ENCODE measurements at regions not wholly inside any gene's neighbourhood (a gene's known extent, or its start where the extent isn't known, plus 50 kb on each side); places are given as distances from the start of the nearest gene placed in this dataset.
"Not testable (repeated sequence)": the region's sequence is repeated elsewhere in the genome, so short reads cannot be mapped to it uniquely, and the experiment has no call there.

DNA sequence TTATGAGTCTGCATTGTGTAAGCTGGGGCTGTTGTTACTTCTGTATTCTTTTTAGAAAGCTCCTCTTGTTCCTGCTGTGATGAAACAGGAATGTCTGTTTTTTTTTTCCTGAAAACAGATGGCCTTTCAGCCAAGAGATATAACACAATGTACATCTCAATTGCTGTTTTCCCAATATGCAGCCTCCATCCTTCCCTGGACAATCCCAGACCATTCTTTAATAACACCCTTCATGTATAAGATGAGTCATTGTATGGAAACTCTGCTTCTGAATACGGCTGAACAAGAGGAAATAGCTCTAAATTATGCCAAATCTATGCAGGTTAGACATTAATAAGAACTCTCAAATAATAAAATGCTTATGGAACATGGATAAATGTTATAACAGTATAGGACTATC is 60.2 kb upstream of the LRRC4C start:
- DNase-seq, result no peak

GRCh38 chr11:41522391-41522790 is 62.9 kb upstream of the LRRC4C start:
- DNase-seq, result no peak

- DNase-seq, result no peak
Measured at GRCh38 chr11:41522899-41523672, 63.6 kb upstream of the LRRC4C start.

GRCh38 chr11:41527530-41527929 is 68.1 kb upstream of the LRRC4C start:
- no peak for DNase-seq

- DNase-seq, result no peak
Measured at GRCh38 chr11:41532413-41532812, 73.0 kb upstream of the LRRC4C start.

GRCh38 chr11:41533761-41534160 is 74.3 kb upstream of the LRRC4C start:
- no peak for DNase-seq

- no peak for DNase-seq
Measured at GRCh38 chr11:41534391-41534790, 74.9 kb upstream of the LRRC4C start.

GRCh38 chr11:41534861-41535260 is 75.4 kb upstream of the LRRC4C start:
- DNase-seq, result no peak

- no peak for DNase-seq
Measured at GRCh38 chr11:41536021-41536568, 76.6 kb upstream of the LRRC4C start.

DNA sequence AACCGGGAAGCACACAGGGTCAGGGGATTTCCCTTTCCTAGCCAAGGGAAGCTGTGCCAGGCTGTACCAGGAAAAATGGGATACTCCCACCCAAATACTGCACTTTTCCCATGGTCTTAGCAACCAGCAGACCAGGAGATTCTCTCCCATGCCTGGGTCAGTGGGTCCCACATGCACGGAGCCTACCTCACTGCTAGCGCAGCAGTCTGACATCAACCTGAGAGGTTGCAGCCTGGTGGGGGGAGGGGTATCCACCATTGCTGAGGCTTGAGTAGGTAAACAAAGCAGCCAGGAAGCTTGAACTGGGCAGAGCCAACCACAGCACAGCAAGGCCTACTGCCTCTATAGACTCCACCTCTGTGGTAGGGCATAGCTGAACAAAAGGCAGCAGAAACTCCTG is 85.5 kb upstream of the LRRC4C start:
- not testable (repeated sequence) for DNase-seq

- DNase-seq, result no peak
Measured at GRCh38 chr11:41578421-41579051, 119.1 kb upstream of the LRRC4C start.

DNA sequence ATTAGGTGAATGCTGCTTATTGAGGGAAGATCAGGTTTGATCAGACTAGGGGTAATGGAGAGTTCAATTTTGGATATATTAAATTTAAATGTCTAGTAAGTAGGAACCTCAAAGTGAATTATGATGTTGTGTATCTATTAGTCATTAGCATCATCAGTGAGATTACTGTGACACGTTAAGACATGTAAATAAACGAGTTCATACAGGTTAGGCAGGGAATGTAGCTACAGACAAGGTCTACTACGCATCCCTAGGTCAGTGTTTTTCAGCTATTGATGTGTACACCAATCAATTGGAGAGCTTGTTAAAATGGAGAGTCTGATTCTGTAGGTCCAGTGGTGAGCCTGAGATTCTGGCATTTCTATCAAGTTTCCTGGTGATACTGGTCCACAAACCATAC is 120.1 kb upstream of the LRRC4C start:
- DNase-seq, result no peak

GRCh38 chr11:41609511-41609910 is 150.1 kb upstream of the LRRC4C start:
- DNase-seq, result no peak

DNA sequence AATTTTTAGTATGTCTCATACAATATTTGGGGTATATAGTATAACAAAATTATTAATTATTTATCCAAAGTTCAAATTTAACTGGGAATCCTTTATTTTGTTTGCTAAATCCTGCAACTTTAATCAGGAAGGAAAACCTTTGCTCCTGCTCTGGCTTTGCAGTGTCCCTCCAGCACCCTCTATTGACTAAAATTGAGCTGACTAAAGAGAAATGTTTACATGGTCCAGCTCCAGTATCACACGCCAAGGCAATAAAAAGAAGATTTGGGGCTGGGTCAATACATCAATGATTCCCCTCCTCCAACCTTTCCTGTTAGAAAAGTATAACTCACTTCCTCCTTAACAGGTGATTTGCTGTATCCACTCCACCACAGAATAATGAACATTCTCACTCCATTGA is 153.0 kb upstream of the LRRC4C start:
- DNase-seq, result no peak

DNA sequence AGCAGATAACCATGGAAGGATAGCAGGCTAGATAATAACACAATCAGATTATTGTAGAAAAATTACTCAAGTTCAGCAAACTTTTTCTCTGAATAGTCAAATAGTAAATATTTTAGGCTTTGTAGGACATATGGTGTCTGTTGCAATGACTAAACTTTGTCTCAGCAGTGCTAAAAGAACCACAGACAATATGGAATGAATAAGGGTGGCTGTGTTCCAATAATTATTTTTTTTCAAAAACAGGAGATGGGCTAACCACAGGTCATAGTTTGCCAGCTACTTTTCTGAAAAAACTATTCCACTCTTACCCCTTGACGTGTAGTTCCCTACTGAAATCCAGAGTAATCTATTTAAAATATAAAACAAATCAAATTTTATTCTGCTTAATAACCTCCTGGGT is 153.9 kb upstream of the LRRC4C start:
- no peak for DNase-seq

DNA sequence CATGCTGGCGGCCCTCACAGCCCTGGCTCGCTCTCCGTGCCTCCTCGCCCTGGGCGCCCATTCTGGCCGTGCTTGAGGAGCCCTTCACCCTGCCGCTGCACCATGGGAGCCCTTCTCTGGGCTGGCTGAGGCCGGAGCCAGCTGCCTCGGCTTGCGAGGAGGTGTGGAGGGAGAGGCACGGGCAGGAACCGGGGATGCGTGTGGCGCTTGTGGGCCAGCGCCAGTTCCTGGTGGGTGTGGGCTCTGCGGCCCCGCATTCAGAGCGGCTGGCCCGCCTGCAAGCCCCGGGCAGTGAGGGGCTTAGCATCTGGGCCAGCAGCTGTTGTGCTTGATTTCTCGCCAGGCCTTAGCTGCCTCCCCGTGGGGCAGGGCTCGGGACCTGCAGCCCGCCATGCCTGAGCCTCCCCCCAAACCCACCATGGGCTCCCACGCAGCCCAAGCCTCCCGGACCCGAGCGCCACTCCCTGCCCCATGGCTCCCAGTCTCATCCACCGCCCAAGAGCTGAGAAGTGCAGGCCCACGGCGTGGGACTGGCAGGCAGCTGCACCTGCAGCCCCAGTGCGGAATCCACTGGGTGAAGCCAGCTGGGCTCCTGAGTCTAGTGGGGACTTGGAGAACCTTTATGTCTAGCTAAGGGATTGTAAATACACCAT is 163.4 kb upstream of the LRRC4C start:
- DNase-seq, result no peak

DNA sequence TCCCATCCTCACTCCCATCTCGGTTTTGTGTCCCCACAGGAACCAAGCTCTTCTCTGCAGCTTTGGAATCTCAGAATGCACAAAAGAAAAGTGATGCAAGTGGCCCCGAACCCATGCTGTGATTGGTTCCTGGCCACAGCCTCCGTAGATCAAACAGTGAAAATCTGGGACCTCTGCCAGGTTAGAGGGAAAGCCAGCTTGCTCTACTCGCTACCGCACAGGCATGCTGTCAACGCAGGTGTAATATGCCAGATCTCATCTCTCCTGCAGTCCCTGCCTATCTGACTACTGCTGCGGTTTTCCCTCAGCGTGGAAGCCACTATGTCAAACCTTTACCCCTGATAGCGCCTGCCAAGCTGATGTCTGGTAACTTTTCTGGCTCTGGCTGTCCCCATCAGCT is 200.5 kb upstream of the LRRC4C start:
- DNase-seq, result no peak

DNA sequence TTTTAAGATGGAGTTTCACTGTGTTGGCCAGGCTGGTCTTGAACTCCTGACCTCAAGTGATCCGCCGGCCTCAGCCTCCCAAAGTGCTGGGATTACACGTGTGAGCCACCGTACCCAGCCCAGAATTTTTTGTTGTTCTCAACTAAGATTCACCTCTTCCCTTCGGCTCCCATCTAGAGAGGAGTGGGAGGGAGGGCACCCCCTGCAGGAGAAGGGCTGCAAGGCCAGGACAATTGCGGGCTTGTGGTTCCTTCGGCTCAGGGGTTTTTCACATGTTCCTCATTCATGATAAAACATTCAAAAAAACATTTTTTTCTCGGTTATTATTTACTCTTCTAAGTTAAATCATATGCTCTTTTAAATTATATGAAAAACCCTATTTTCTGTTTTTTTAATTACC is 201.1 kb upstream of the LRRC4C start:
- DNase-seq, result no peak

DNA sequence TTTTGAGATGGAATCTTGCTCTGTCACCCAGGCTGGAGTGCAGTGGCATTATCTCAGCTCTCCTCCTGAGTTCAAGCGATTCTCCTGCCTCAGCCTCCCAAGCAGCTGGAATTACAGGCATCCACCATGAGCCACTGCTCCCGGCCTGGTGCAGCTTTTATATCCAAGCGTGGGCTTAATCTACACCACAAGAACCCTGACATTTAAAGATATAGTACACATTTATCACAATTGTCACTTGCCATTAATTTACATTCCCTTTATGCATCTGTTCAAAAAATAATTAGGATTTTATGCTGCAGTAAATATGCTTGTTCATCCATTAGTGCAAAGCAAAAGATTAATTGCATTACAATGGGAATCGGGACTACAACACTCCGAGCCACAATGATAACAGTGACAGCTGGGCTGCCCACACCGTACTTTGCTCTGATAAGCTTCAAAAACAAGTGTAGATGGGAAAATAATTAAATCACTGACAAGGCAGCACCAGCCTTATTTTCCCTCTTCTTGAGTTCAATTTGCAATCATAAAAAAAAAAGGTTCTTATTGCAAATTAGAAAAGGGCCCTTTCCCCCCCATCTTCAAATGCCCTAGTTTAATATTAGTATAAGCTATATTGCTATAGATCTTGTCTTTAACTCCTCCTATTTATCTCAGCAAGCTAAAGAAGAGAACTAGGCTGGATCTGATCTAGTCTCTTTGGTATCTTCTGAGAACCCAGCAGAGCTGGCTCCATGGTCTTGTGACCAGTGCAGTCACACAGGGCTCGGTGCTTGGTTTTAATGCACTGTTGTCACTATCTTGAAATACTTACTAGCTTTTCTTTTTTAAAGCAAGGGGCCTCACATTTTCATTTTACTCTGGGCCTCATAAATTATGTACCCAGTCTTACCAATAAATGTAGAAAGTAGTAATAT is 206.2 kb upstream of the LRRC4C start:
- DNase-seq, result no peak

DNA sequence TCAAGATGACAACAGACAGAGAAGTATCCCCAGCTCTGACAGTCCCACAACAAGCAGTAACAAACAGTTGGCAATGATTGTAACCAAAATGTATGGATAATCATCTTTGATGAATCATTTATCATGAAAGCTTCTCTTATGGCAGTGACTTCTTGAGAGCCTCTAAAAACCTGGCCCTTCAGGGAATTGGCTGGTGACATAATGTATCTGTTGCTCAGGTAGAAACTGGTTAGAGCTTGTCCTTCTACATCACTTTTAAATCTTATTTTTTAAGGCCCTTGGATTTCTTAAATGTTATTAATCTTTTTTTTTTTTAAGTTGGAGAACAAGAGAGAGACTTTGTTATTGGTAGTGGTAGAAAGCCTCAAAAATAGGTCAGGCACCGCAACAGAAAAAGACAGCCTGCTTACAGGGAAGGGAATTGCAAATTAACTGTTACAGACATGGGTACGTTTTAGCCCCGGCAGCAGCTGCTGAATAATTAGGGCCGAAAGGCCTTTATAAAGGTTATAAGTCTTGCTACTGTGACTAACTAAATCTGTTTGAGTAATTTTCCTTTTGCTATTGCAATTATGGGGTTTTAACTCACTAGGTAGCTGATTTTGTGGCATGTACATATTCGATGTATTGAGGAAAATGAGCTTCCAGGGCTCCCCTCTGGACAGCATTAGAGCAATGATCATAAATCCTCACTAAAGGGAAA is 207.7 kb upstream of the LRRC4C start:
- no peak for DNase-seq

- no peak for DNase-seq
Measured at GRCh38 chr11:41675205-41675604, 215.8 kb upstream of the LRRC4C start.

DNA sequence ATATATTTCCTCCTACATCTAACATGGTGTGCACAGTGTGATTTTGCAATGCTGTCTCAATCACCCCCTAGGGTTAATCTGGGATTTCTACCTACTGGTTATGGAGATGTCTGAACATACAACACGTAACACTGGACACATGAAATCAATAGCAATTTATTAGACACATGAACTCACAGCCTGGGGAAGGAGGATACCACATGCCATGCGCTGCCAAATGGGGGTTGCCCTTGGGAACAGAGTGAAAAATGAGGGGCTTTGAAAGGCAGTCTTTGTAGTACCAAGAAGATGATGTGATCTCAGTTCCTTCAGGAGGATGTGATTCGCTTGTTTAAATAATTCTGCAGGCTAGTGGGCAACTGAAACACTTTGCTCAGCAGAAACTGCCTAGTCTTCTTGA is 253.6 kb upstream of the LRRC4C start:
- DNase-seq, result no peak
